Parathyroid adenoma (tissue), 2 donors: ENCODE measurements at regions not wholly inside any gene's neighbourhood (a gene's known extent, or its start where the extent isn't known, plus 50 kb on each side); places are given as distances from the start of the nearest gene placed in this dataset.

Source experiments
- H2AFZ ChIP-seq: fragments of 300-600 bp; sonication (generic); one replicate; pipeline ENCODE4 v1.7.0; 2017; ENCODE audit warnings: antibody characterized with exemption, mild to moderate bottlenecking
- H3K27ac ChIP-seq: fragments of 300-600 bp; sonication (generic); one replicate; pipeline ENCODE4 v1.7.0; 2017
- H3K27me3 ChIP-seq: fragments of 300-600 bp; sonication (generic); one replicate; pipeline ENCODE4 v1.7.0; 2017; ENCODE audit warnings: low read length; ENCODE audit not compliant: control insufficient read depth, insufficient read depth
- H3K36me3 ChIP-seq: fragments of 300-600 bp; sonication (generic); one replicate; pipeline ENCODE4 v1.7.0; 2017; ENCODE audit warnings: low read length; ENCODE audit not compliant: control insufficient read depth, insufficient read depth
- H3K4me1 ChIP-seq: fragments of 300-600 bp; sonication (generic); one replicate; pipeline ENCODE4 v1.7.0; 2017; ENCODE audit warnings: control low read depth
- H3K4me2 ChIP-seq: fragments of 300-600 bp; sonication (generic); one replicate; pipeline ENCODE4 v1.7.0; 2017; ENCODE audit warnings: low read length
- H3K4me3 ChIP-seq: fragments of 300-600 bp; sonication (generic); one replicate; pipeline ENCODE4 v1.7.0; 2017; ENCODE audit warnings: low read depth, low read length
- H3K79me2 ChIP-seq: fragments of 300-600 bp; sonication (generic); one replicate; pipeline ENCODE4 v1.7.0; 2017; ENCODE audit warnings: control low read depth
- H3K9ac ChIP-seq: fragments of 300-600 bp; sonication (generic); one replicate; pipeline ENCODE4 v1.7.0; 2017; ENCODE audit warnings: mild to moderate bottlenecking
- H3K9me3 ChIP-seq: fragments of 300-600 bp; sonication (generic); one replicate; pipeline ENCODE4 v1.7.0; 2017; ENCODE audit warnings: low read length; ENCODE audit not compliant: control insufficient read depth
- TF ChIP-seq, protein P1 (sequence below): fragments of 300-600 bp; sonication (generic); IDR thresholded peaks from one replicate; pipeline ENCODE4 v1.7.0; 2017; ENCODE audit warnings: antibody characterized with exemption, mild to moderate bottlenecking
- donor health status: primary hyperparathyroidism.

DNA sequence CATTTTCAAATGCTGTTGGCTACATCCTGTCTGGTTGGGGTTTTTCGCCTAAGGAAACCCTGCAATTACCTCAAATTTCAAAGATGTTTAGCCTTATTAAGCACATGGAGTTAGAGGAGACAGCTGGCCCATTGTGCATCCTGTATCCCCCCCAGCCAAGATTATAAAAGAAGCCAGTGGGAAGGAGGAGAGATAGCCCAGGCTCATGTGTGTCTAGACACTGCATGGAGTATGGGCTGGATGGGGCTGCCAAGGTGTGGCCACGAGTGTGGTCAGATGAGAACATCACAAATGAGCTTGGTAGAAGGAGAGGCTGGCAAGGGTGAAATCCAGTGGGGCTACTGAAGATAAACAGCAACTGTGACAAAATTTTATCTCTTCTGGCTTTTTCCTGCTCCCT, 270.0 kb upstream of the TBC1D5 start:
- H3K4me2 ChIP-seq, result no peak overlapping the region
- TF ChIP-seq, protein P1, sequence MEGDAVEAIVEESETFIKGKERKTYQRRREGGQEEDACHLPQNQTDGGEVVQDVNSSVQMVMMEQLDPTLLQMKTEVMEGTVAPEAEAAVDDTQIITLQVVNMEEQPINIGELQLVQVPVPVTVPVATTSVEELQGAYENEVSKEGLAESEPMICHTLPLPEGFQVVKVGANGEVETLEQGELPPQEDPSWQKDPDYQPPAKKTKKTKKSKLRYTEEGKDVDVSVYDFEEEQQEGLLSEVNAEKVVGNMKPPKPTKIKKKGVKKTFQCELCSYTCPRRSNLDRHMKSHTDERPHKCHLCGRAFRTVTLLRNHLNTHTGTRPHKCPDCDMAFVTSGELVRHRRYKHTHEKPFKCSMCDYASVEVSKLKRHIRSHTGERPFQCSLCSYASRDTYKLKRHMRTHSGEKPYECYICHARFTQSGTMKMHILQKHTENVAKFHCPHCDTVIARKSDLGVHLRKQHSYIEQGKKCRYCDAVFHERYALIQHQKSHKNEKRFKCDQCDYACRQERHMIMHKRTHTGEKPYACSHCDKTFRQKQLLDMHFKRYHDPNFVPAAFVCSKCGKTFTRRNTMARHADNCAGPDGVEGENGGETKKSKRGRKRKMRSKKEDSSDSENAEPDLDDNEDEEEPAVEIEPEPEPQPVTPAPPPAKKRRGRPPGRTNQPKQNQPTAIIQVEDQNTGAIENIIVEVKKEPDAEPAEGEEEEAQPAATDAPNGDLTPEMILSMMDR, result no peak
- no peak overlapping the region for H2AFZ ChIP-seq
- no peaks in the 10 kb centered on the region for H3K36me3 ChIP-seq
- H3K79me2 ChIP-seq, result no peaks in the 10 kb centered on the region
- H3K4me3 ChIP-seq, result no peak overlapping the region
- no peak overlapping the region for H3K27ac ChIP-seq
- H3K9ac ChIP-seq, result no peak overlapping the region
- no peaks in the 10 kb centered on the region for H3K4me1 ChIP-seq
- H3K9me3 ChIP-seq, result no peaks in the 10 kb centered on the region
- H3K27me3 ChIP-seq, result no peaks in the 10 kb centered on the region

- Histone ChIP-seq H3K4me1 (no peaks in the 10 kb centered on the region), H3K4me3 (no peak overlapping the region), H3K36me3 (no peaks in the 10 kb centered on the region), H2AFZ (no peak overlapping the region), H3K9ac (no peak overlapping the region), H3K9me3 (no peaks in the 10 kb centered on the region), H3K4me2 (no peak overlapping the region), H3K27ac (no peak overlapping the region), H3K27me3 (no peaks in the 10 kb centered on the region), H3K79me2 (no peaks in the 10 kb centered on the region)
- TF ChIP-seq, protein P1, result no peak
Observed at GRCh38 chr3:18011387-18011786, 269.0 kb upstream of the TBC1D5 start.

- Histone ChIP-seq H3K4me2 (no peak overlapping the region), H3K36me3 (no peaks in the 10 kb centered on the region), H3K27ac (no peak overlapping the region), H3K79me2 (no peaks in the 10 kb centered on the region), H2AFZ (no peak overlapping the region), H3K27me3 (no peaks in the 10 kb centered on the region), H3K9me3 (no peaks in the 10 kb centered on the region), H3K4me3 (no peak overlapping the region), H3K4me1 (no peaks in the 10 kb centered on the region), H3K9ac (no peak overlapping the region)
- TF ChIP-seq, protein P1, result no peak
Observed at GRCh38 chr3:18010001-18010400, 267.6 kb upstream of the TBC1D5 start.

DNA sequence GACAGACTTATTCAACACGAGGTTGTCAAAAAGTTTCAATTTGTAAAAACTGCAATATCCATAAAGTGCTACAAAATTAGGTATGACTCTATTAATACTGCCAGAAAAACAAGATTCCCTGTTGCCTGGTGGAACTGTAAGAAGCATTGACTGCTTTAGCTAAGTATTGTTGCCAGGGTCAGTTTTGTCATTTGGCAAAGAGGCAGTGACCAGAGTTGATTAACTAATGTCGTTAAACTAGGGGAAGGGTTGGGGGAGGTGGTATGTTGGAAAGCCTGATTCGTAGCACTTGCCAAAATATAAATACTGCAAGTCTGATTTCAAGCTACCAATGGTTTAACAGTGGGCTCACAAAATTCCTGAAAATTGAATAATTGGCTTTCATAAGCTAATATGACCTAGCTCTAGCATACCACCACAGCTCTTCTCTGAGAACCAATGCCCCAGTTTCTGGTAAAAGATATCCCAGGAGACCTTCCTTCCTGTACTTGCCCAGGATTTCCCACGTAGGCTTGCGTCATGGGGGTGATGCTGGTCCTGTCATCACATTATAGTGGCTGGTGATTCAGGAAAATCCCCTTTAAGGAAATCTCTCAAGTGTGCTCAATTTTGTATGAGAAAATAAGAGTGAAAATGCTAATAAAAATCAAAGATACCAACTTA, 266.4 kb upstream of the TBC1D5 start:
- TF ChIP-seq, protein P1, result no peak
- Histone ChIP-seq H3K4me1 (no peaks in the 10 kb centered on the region), H3K79me2 (no peaks in the 10 kb centered on the region), H3K9me3 (no peaks in the 10 kb centered on the region), H2AFZ (no peak overlapping the region), H3K4me3 (no peak overlapping the region), H3K27me3 (no peaks in the 10 kb centered on the region), H3K4me2 (no peak overlapping the region), H3K27ac (no peak overlapping the region), H3K9ac (no peak overlapping the region), H3K36me3 (no peaks in the 10 kb centered on the region)

DNA sequence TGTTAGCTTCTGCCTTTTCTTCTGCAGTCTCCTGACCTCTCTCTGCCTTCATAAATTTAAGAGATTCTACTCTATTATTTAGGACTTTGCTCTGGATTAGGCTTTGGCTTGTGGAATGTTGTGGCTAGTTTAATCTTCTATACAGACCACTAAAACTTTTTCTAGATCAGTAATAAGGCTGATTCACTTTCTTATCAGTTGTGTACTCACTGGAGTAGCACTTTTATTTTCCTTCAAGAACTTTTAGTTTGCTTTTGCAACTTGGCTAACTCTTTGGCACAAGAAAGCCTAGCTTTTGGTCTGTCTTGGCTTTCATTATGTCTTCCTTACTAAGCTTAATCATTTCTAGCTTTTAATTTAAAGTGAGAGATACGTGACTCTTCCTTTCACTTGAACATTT, 265.5 kb upstream of the TBC1D5 start:
- Histone ChIP-seq H3K27ac (no peak overlapping the region), H3K4me1 (no peaks in the 10 kb centered on the region), H3K27me3 (no peaks in the 10 kb centered on the region), H3K4me2 (no peak overlapping the region), H3K36me3 (no peaks in the 10 kb centered on the region), H2AFZ (no peak overlapping the region), H3K9me3 (no peaks in the 10 kb centered on the region), H3K9ac (no peak overlapping the region), H3K4me3 (no peak overlapping the region), H3K79me2 (no peaks in the 10 kb centered on the region)
- TF ChIP-seq, protein P1, result no peak
